B cell (primary cell): ENCODE measurements at regions not wholly inside any gene's neighbourhood (a gene's known extent, or its start where the extent isn't known, plus 50 kb on each side); places are given as distances from the start of the nearest gene placed in this dataset.

ENCODE experiments used
- ATAC-seq: fragments of 200-7000 bp; cut with Tn5 transposase; one replicate; pipeline ENCODE4 v1.10.0; 2021; ENCODE audit warnings: low read depth, mild to moderate bottlenecking, moderate number of reproducible peaks, moderate library complexity
- CTCF ChIA-PET: fragments of 350-600 bp; sonication (Branson Sonifier 250); formaldehyde crosslinking; loops from one replicate; lab custom pipeline; 2021; ENCODE audit warnings: antibody characterized with exemption, inconsistent platforms; lab: Charles Lee
- POLR2A ChIA-PET: fragments of 350-600 bp; sonication (Branson Sonifier 250); formaldehyde crosslinking; loops from one replicate; lab custom pipeline; 2021; ENCODE audit warnings: antibody characterized with exemption; lab: Charles Lee
- DNase-seq: peaks from one replicate; pipeline ENCODE4 v3.0.0; 2013
- H2AFZ ChIP-seq: 2 replicates; pipeline ENCODE4 v1.6.1; 2012; ENCODE audit warnings: mild to moderate bottlenecking, low read depth, low read length; ENCODE audit not compliant: insufficient read depth, poor library complexity, severe bottlenecking
- H3K27ac ChIP-seq, 2 donors: 1 replicate in 1 of 2; 2 replicates in 1 of 2; pipeline ENCODE4 v1.5.1; 2012 to 2013; ENCODE audit warnings: low read length in 2 of 2, mild to moderate bottlenecking in 2 of 2, moderate library complexity in 1 of 2
- H3K27me3 ChIP-seq, 4 experiments: fragments of 200-600 bp in 1 of 4; sonication (generic) in 1 of 4; replicated peaks in 1 of 4; 1 replicate in 2 of 4; 2 replicates in 2 of 4; pipeline versions ENCODE4 v1.6.1 to v1.7.0; 2013 to 2016; ENCODE audit warnings: low read length in 3 of 4, mild to moderate bottlenecking in 2 of 4, mixed read lengths in 1 of 4, moderate library complexity in 1 of 4; ENCODE audit not compliant: insufficient read depth in 4 of 4, control insufficient read depth in 3 of 4; ENCODE audit errors: control extremely low read depth in 1 of 4
- H3K36me3 ChIP-seq, 2 experiments: replicated peaks in 1 of 2; 1 replicate in 1 of 2; 2 replicates in 1 of 2; pipeline versions ENCODE4 v1.6.1 to v1.7.1; 2013; ENCODE audit warnings: low read length in 1 of 2; ENCODE audit not compliant: insufficient read depth in 2 of 2, control insufficient read depth in 1 of 2; ENCODE audit errors: control extremely low read depth in 1 of 2, extremely low read depth in 1 of 2
- H3K4me1 ChIP-seq, 2 donors: fragments of 200-600 bp in 1 of 2; sonication (generic) in 1 of 2; 1 replicate in 1 of 2; 2 replicates in 1 of 2; pipeline versions ENCODE4 v1.5.1 to v1.6.1; 2013 to 2017; ENCODE audit warnings: low read length in 2 of 2; ENCODE audit not compliant: control insufficient read depth in 2 of 2, insufficient read depth in 2 of 2
- H3K4me2 ChIP-seq: replicated peaks from 2 replicates; pipeline ENCODE3; 2012; ENCODE audit warnings: mild to moderate bottlenecking, low read depth, low read length; ENCODE audit not compliant: poor library complexity, severe bottlenecking
- H3K4me3 ChIP-seq, 5 experiments: fragments of 200-600 bp in 1 of 5; sonication (generic) in 1 of 5; 1 replicate in 3 of 5; 2 replicates in 2 of 5; pipeline versions ENCODE4 v1.5.1 to v1.7.0; 2011 to 2016; ENCODE audit warnings: low read length in 4 of 5, mild to moderate bottlenecking in 4 of 5, low read depth in 2 of 5, control low read depth in 1 of 5, moderate library complexity in 1 of 5; ENCODE audit not compliant: insufficient read depth in 1 of 5; ENCODE audit errors: control extremely low read depth in 1 of 5, extremely low read depth in 1 of 5
- H3K79me2 ChIP-seq: fragments of 200-600 bp; sonication (generic); one replicate; pipeline ENCODE4 v1.6.0; 2016; ENCODE audit warnings: low read length; ENCODE audit not compliant: control insufficient read depth, insufficient read depth
- H3K9ac ChIP-seq: fragments of 200-600 bp; sonication (generic); 2 replicates; pipeline ENCODE4 v1.6.1; 2017; ENCODE audit warnings: mild to moderate bottlenecking, low read length, moderate library complexity
- H3K9me3 ChIP-seq, 3 donors: one replicate each; pipeline versions ENCODE4 v1.6.1 to v1.7.1; 2013; ENCODE audit warnings: low read length in 2 of 3; ENCODE audit not compliant: control insufficient read depth in 2 of 3, insufficient read depth in 1 of 3; ENCODE audit errors: control extremely low read depth in 1 of 3
- H4K20me1 ChIP-seq: 2 replicates; pipeline ENCODE4 v1.6.0; 2012; ENCODE audit warnings: mild to moderate bottlenecking, low read length; ENCODE audit not compliant: insufficient read depth, control insufficient read depth, poor library complexity, severe bottlenecking
- H3K27ac Mint-ChIP-seq: one replicate; pipeline ENCODE4 v1.8.0; 2021; ENCODE audit warnings: mixed read lengths
- H3K27me3 Mint-ChIP-seq: one replicate; pipeline ENCODE4 v1.8.0; 2021; ENCODE audit warnings: mixed read lengths
- H3K4me1 Mint-ChIP-seq: one replicate; pipeline ENCODE4 v1.8.0; 2021; ENCODE audit warnings: mixed read lengths
- H3K4me3 Mint-ChIP-seq: one replicate; pipeline ENCODE4 v1.8.0; 2021; ENCODE audit warnings: mixed read lengths
- H3K9me3 Mint-ChIP-seq: one replicate; pipeline ENCODE4 v1.8.0; 2022; ENCODE audit warnings: mixed read lengths; ENCODE audit not compliant: insufficient read depth
- CTCF ChIP-seq: fragments of 200-600 bp; IDR thresholded peaks from one replicate; pipeline ENCODE4 v1.8.0; 2022; ENCODE audit warnings: antibody characterized with exemption, mild to moderate bottlenecking
- EZH2 ChIP-seq: IDR thresholded peaks from 2 replicates; pipeline ENCODE4 v1.6.1; 2012; ENCODE audit warnings: borderline replicate concordance, low read depth, mild to moderate bottlenecking, moderate library complexity, low read length; ENCODE audit not compliant: insufficient read depth, poor library complexity, severe bottlenecking
- WGBS: methylation state at CpG from one replicate; pipeline ENCODE4 v1.1.5; 2013; ENCODE audit warnings: missing lambda C conversion rate; ENCODE audit not compliant: insufficient coverage; 5-methylcytosine and 5-hydroxymethylcytosine counted together
- intact Hi-C: fragments of 100-400 bp; cut with micrococcal nuclease; formaldehyde crosslinking; loops from one replicate; pipeline ENCODE4 v1.10.0; 2022

GRCh38 chrX:147468600-147468999, 443.1 kb upstream of the FMR1 start:
- no peaks in the 10 kb centered on the region for H3K9me3 ChIP-seq
- WGBS, result no CpG with 5 or more reads among the region's 4 CpGs
- intact Hi-C loops, result no loop called here
- no peak overlapping the region for H3K4me2 ChIP-seq
- H3K27ac ChIP-seq, result no peak overlapping the region
- H4K20me1 ChIP-seq, result no peaks in the 10 kb centered on the region
- no peak overlapping the region for H2AFZ ChIP-seq
- Mint-ChIP-seq H3K27ac (no peak overlapping the region), H3K9me3 (no peaks in the 10 kb centered on the region), H3K4me1 (no peaks in the 10 kb centered on the region), H3K4me3 (no peak overlapping the region), H3K27me3 (no peaks in the 10 kb centered on the region)
- no peaks in the 10 kb centered on the region for H3K4me1 ChIP-seq
- ChIA-PET POLR2A (no interaction called here), CTCF (no interaction called here)
- no peaks in the 10 kb centered on the region for H3K79me2 ChIP-seq
- ATAC-seq (no peak), DNase-seq (no peak)
- no peak overlapping the region for H3K4me3 ChIP-seq
- no peaks in the 10 kb centered on the region for H3K27me3 ChIP-seq
- H3K9ac ChIP-seq, result no peak overlapping the region
- TF ChIP-seq EZH2 (no peak), CTCF (no peak)
- H3K36me3 ChIP-seq, result no peaks in the 10 kb centered on the region

- Mint-ChIP-seq H3K27me3 (no peaks in the 10 kb centered on the region), H3K4me1 (no peaks in the 10 kb centered on the region), H3K4me3 (no peak overlapping the region), H3K27ac (no peak overlapping the region), H3K9me3 (no peaks in the 10 kb centered on the region)
- Histone ChIP-seq H4K20me1 (no peaks in the 10 kb centered on the region), H3K9me3 (no peaks in the 10 kb centered on the region), H3K36me3 (no peaks in the 10 kb centered on the region), H3K4me3 (no peak overlapping the region), H3K4me1 (no peaks in the 10 kb centered on the region), H3K27me3 (no peaks in the 10 kb centered on the region), H3K9ac (no peak overlapping the region), H3K79me2 (no peaks in the 10 kb centered on the region), H3K4me2 (no peak overlapping the region), H3K27ac (no peak overlapping the region), H2AFZ (no peak overlapping the region)
- ChIA-PET POLR2A (no interaction called here), CTCF (no interaction called here)
- intact Hi-C loops, result no loop called here
- ATAC-seq, result no peak
- no peak for TF ChIP-seq EZH2
- TF ChIP-seq CTCF, result no peak
- no CpG with 5 or more reads among the region's 7 CpGs for WGBS
- DNase-seq, result no peak
Observed at GRCh38 chrX:147476008-147476407, 435.7 kb upstream of the FMR1 start.
